HL-60 (cell line): ENCODE measurements at regions not wholly inside any gene's neighbourhood (a gene's known extent, or its start where the extent isn't known, plus 50 kb on each side); places are given as distances from the start of the nearest gene placed in this dataset.

Source experiments
- CTCF ChIP-seq: IDR thresholded peaks from one replicate; pipeline ENCODE4 v1.5.1; 2011; ENCODE audit warnings: low read length, control low read depth, inconsistent platforms; ENCODE audit not compliant: insufficient read depth
- GABPA ChIP-seq: IDR thresholded peaks from 2 replicates; pipeline ENCODE4 v1.6.1; 2012; ENCODE audit warnings: low read depth
- SPI1 ChIP-seq: IDR thresholded peaks from 2 replicates; pipeline ENCODE4 v1.6.1; 2012; ENCODE audit warnings: low read depth, mild to moderate bottlenecking, borderline replicate concordance

DNA sequence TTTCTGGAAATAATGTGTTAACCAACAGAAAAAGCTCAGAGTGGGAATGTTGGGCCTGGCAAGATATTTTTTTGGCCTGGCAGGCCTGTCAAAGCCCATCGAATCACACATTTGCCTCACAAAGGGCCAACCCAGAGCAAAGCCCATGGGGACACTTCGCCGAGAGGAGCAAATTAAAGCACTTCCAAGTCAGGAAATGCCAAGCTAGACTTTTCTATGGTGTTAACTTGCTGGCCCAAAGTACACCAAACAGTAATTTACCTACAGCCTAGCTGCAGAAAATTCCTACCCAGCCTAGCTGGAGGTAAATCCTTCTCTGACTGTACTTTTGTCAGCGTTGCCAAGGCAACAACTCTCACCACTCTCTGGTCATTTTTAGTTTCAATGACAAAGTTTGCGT is 288.6 kb upstream of the LDB2 start:
- TF ChIP-seq CTCF (no peak), SPI1 (no peak), GABPA (no peak)
